SH-SY5Y (cell line): ENCODE measurements at regions not wholly inside any gene's neighbourhood (a gene's known extent, or its start where the extent isn't known, plus 50 kb on each side); places are given as distances from the start of the nearest gene placed in this dataset.

Experiments used
- GATA2 ChIP-seq: IDR thresholded peaks from 2 replicates; pipeline ENCODE4 v1.6.1; 2011; ENCODE audit warnings: mild to moderate bottlenecking, low read depth, low read length
- GATA3 ChIP-seq: IDR thresholded peaks from 2 replicates; pipeline ENCODE4 v1.6.1; 2011; ENCODE audit warnings: low read depth, mild to moderate bottlenecking, low read length, moderate library complexity

- TF ChIP-seq GATA2, result no peak
- no peak for TF ChIP-seq GATA3
Measured at GRCh38 chr16:48087639-48088038, 68.2 kb downstream of the ABCC12 start.
